Activated CD4-positive, alpha-beta T cell treated with anti-CD3 and anti-CD28 coated beads, Interleukin-2, amount 10 ng/mL, durations not matched to agents 7 days and 5 days (primary cell): ENCODE measurements at regions not wholly inside any gene's neighbourhood (a gene's known extent, or its start where the extent isn't known, plus 50 kb on each side); places are given as distances from the start of the nearest gene placed in this dataset.
"Not testable (repeated sequence)": the region's sequence is repeated elsewhere in the genome, so short reads cannot be mapped to it uniquely, and the experiment has no call there.

ENCODE experiments used
- CTCF ChIA-PET: fragments of 350-600 bp; sonication (Branson Sonifier 250); formaldehyde crosslinking; loops from one replicate; lab custom pipeline; 2021; ENCODE audit warnings: antibody characterized with exemption; lab: Charles Lee
- POLR2A ChIA-PET: fragments of 350-600 bp; sonication (Branson Sonifier 250); formaldehyde crosslinking; loops from one replicate; lab custom pipeline; 2021; ENCODE audit warnings: antibody characterized with exemption; lab: Charles Lee
- DNase-seq: peaks from one replicate; pipeline ENCODE4 v3.0.0-alpha.2; 2020
- H3K27ac Mint-ChIP-seq: one replicate; pipeline ENCODE4 v1.8.0; 2021; ENCODE audit warnings: mild to moderate bottlenecking, moderate library complexity, mixed read lengths
- H3K27me3 Mint-ChIP-seq: one replicate; pipeline ENCODE4 v1.8.0; 2021; ENCODE audit warnings: mixed read lengths
- H3K36me3 Mint-ChIP-seq: one replicate; pipeline ENCODE4 v1.8.0; 2021; ENCODE audit warnings: low read depth, mixed read lengths
- H3K4me1 Mint-ChIP-seq: one replicate; pipeline ENCODE4 v1.8.0; 2021; ENCODE audit warnings: mixed read lengths
- H3K4me3 Mint-ChIP-seq: one replicate; pipeline ENCODE4 v1.8.0; 2021; ENCODE audit warnings: mild to moderate bottlenecking, moderate library complexity, mixed read lengths
- H3K9me3 Mint-ChIP-seq: one replicate; pipeline ENCODE4 v1.8.0; 2021; ENCODE audit warnings: mixed read lengths

DNA sequence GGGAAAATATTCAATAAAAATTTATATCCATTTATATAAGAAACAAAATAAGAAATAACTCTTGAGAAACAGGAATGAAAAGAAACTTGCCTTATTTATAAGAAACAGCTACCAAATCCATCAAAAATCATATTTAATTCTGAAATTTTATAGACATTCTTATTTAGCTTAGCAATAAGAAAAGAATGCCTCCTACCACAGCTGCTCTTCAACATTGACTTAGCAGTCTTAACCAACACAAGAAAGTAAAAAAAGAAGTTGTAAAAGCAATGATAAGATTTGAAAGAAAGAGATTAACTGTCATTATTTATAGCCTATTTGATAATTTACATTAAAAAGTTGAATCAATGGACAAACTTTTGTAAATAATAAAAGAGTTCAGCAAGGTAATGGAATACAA lies 212.8 kb downstream of the ZNF365 start:
- Mint-ChIP-seq H3K27ac (no peak overlapping the region), H3K36me3 (no peaks in the 10 kb centered on the region), H3K9me3 (no peaks in the 10 kb centered on the region), H3K27me3 (peaks cover 24% of the 10 kb centered on the region), H3K4me3 (no peak overlapping the region), H3K4me1 (no peaks in the 10 kb centered on the region)
- POLR2A ChIA-PET, result no interaction called here
- CTCF ChIA-PET, result interaction anchor here (1.7 kb wide), 1 partner anchor 23 kb away, joined by 3 read pairs; no protein-coding TSS in a partner anchor
- no peak for DNase-seq

DNA sequence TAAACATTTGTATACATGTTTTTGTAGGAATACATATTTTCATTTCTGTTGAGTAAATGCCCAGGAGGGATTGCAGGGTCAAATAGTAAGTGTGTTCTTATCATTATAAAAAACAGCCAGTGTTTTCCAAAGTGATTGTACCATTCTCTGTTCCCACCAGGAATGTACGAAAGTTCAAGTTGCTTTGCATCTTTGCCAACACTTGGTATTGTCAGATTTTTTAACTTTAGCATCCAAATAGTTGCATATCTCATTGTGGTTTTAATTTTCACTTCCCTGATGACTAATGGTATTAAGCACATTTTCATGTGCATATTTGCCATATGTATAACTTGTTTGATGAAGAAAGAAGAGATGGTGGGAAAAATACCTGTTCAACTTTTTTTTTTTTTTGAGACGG lies 213.9 kb downstream of the ZNF365 start:
- H3K36me3 Mint-ChIP-seq, result no peaks in the 10 kb centered on the region
- H3K27ac Mint-ChIP-seq, result no peak overlapping the region
- CTCF ChIA-PET, result no interaction called here
- DNase-seq, result no peak
- no peaks in the 10 kb centered on the region for H3K9me3 Mint-ChIP-seq
- POLR2A ChIA-PET, result no interaction called here
- H3K27me3 Mint-ChIP-seq, result peaks cover 24% of the 10 kb centered on the region
- no peak overlapping the region for H3K4me3 Mint-ChIP-seq
- no peaks in the 10 kb centered on the region for H3K4me1 Mint-ChIP-seq

DNA sequence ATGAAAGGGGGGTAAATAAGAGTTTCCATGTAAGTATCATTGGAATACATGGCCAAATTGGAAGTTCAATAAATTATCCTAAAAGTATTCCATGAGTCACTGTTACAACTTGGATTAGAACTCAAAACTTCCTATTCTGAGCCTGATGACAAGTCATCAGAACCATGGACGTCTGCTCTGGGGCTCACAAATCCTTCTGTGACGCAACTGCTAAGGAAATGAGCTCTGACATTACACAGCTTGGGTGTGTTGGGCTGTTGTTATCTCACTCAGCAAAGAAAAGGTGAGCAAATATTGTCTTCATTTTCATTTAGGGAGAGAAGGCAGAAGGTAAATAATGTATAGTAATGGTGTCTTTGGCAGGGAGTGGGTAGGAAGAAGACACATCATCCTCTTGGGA lies 214.8 kb upstream of the ADO start:
- no peak for DNase-seq
- ChIA-PET POLR2A (no interaction called here), CTCF (interaction anchor here (0.6 kb wide), 1 partner anchor 31 kb away, joined by 4 read pairs; no protein-coding TSS in a partner anchor)
- H3K27me3 Mint-ChIP-seq, result peaks cover 24% of the 10 kb centered on the region
- no peaks in the 10 kb centered on the region for H3K4me1 Mint-ChIP-seq
- no peaks in the 10 kb centered on the region for H3K36me3 Mint-ChIP-seq
- no peaks in the 10 kb centered on the region for H3K9me3 Mint-ChIP-seq
- no peak overlapping the region for H3K4me3 Mint-ChIP-seq
- H3K27ac Mint-ChIP-seq, result no peak overlapping the region

DNA sequence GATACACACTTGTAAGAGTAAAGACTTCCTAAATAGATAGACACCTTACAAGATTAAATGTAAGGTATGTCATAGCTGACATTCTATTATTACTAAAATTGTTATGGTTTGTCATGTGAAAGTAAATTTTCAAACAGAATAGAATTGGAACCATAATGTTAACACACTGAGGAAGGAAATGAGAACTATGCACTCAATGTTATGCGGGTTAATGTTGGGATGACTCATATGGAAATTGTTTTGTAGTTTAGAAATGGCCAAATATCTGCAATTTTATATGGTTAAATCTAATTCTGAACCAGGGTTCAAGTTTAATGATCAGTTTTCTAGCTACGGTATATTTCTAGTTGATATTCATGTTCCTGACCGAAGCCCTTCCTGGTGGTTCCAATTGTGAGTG lies 214.2 kb upstream of the ADO start:
- Mint-ChIP-seq H3K36me3 (no peaks in the 10 kb centered on the region), H3K27me3 (peaks cover 21% of the 10 kb centered on the region), H3K4me1 (no peaks in the 10 kb centered on the region), H3K27ac (no peak overlapping the region), H3K9me3 (no peaks in the 10 kb centered on the region), H3K4me3 (no peak overlapping the region)
- POLR2A ChIA-PET, result no interaction called here
- CTCF ChIA-PET, result interaction anchor here (1.1 kb wide), 1 partner anchor 16 kb away, joined by 3 read pairs; no protein-coding TSS in a partner anchor
- DNase-seq, result no peak

DNA sequence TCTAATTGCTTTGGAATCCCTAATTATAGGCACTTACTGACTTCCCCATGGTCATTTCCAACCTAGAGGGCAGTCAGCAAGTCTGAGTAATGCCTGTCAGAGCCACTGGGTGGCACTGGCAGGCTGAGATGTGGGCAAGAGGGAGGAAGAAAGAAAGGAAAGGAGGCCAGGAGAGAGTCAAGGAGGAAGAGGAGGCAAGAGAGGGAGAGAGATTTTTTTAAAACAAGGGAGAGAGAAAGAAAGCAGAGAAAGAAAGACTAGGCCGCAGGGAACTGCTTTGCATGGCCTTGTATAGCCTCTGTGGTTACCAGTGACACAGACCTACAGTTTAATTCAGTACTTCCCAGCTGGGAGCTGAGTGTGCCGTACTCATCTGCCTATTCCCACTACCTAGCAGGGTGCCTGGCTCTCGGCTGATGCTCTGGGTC lies 210.4 kb upstream of the ADO start:
- ChIA-PET CTCF (interaction anchor here (0.9 to 2.3 kb wide), 7 partner anchors 17 to 564 kb away, joined by 3 to 7 read pairs (median 4); no protein-coding TSS in a partner anchor), POLR2A (no interaction called here)
- H3K27ac Mint-ChIP-seq, result no peak overlapping the region
- no peaks in the 10 kb centered on the region for H3K36me3 Mint-ChIP-seq
- H3K4me3 Mint-ChIP-seq, result no peak overlapping the region
- peaks cover 19% of the 10 kb centered on the region for H3K27me3 Mint-ChIP-seq
- DNase-seq, result peak; percentile 53
- no peaks in the 10 kb centered on the region for H3K9me3 Mint-ChIP-seq
- no peaks in the 10 kb centered on the region for H3K4me1 Mint-ChIP-seq

DNA sequence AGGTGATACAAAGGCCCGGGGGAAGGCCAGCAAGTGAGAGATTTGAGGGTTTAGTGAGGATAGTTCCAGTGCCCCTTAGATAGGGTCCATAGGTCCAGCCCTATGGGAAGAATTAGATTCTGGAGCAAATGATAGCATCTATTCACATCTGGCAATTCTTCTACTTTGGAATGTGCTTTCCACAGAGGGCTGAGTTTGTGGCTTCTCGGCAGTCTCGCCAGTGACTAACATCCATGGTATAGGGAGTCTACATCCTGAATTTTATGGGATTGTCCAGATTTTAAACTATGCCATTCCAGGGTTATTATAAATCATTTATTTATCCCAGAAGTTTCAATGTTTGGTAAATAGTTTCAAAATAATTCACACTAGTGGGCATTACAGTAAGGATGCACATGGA lies 207.3 kb upstream of the ADO start:
- DNase-seq, result no peak
- no peaks in the 10 kb centered on the region for H3K9me3 Mint-ChIP-seq
- H3K27me3 Mint-ChIP-seq, result peaks cover 23% of the 10 kb centered on the region
- H3K36me3 Mint-ChIP-seq, result no peaks in the 10 kb centered on the region
- ChIA-PET POLR2A (no interaction called here), CTCF (interaction anchor here (0.8 kb wide), 1 partner anchor 63 kb away, joined by 3 read pairs; no protein-coding TSS in a partner anchor)
- H3K4me1 Mint-ChIP-seq, result no peaks in the 10 kb centered on the region
- H3K27ac Mint-ChIP-seq, result no peak overlapping the region
- no peak overlapping the region for H3K4me3 Mint-ChIP-seq

DNA sequence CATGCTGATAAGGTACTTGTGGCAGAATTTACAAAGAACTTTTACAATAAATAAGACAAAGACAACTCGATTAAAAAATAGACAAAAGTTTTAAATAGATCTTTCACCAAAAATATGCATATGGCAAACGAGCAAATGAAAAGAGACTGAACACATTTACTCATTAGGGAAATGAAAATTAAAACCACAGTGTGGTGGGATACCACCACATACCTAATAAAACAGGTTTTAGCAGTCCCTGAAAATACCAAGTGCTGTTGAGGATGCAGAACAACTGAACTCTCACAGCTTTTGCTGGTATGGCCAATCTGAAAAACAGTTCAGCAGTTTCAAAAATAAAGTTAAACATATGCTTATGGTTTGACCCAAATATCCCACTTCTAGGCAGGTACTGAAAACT lies 205.4 kb upstream of the ADO start:
- Mint-ChIP-seq H3K4me3 (no peak overlapping the region), H3K4me1 (no peaks in the 10 kb centered on the region), H3K27me3 (peaks cover 23% of the 10 kb centered on the region), H3K27ac (no peak overlapping the region), H3K36me3 (no peaks in the 10 kb centered on the region), H3K9me3 (no peaks in the 10 kb centered on the region)
- DNase-seq, result no peak
- POLR2A ChIA-PET, result no interaction called here
- CTCF ChIA-PET, result no interaction called here

DNA sequence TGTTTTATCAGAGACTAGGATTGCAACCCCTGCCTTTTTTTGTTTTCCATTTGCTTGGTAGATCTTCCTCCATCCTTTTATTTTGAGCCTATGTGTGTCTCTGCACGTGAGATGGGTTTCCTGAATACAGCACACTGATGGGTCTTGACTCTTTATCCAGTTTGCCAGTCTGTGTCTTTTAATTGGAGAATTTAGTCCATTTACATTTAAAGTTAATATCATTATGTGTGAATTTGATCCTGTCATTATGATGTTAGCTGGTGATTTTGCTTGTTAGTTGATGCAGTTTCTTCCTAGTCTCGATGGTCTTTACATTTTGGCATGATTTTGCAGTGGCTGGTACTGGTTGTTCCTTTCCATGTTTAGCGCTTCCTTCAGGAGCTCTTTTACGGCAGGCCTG lies 198.0 kb upstream of the ADO start:
- H3K4me3 Mint-ChIP-seq, H3K4me1 Mint-ChIP-seq, POLR2A ChIA-PET, DNase-seq, H3K9me3 Mint-ChIP-seq, H3K27me3 Mint-ChIP-seq, H3K27ac Mint-ChIP-seq, CTCF ChIA-PET, H3K36me3 Mint-ChIP-seq: not testable (repeated sequence)

DNA sequence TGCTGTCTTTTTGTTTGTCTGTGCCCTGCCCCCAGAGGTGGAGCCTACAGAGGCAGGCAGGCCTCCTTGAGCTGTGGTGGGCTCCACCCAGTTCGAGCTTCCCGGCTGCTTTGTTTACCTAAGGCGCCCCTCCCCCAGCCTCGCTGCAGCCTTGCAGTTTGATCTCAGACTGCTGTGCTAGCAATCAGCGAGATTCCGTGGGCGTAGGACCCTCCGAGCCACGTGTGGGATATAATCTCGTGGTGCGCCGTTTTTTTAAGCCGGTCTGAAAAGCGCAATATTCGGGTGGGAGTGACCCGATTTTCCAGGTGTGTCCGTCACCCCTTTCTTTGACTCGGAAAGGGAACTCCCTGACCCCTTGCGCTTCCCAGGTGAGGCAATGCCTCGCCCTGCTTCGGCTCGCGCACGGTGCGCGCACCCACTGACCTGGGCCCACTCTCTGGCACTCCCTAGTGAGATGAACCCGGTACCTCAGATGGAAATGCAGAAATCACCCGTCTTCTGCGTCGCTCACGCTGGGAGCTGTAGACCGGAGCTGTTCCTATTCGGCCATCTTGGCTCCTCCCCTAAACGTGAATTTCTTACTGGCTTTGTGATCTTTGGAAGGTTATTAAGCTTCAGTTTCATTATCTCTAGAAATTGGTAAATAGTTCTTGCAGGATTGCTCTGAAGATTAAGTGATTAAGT lies 196.2 kb upstream of the ADO start:
- H3K27ac Mint-ChIP-seq, DNase-seq, H3K4me1 Mint-ChIP-seq, H3K4me3 Mint-ChIP-seq, POLR2A ChIA-PET, H3K9me3 Mint-ChIP-seq, H3K27me3 Mint-ChIP-seq, H3K36me3 Mint-ChIP-seq: not testable (repeated sequence)
- CTCF ChIA-PET, result interaction anchor here (0.6 to 6.3 kb wide), 2 partner anchors 176 to 209 kb away, joined by 4 to 79 read pairs; partner anchors contain the start of gene EGR2

DNA sequence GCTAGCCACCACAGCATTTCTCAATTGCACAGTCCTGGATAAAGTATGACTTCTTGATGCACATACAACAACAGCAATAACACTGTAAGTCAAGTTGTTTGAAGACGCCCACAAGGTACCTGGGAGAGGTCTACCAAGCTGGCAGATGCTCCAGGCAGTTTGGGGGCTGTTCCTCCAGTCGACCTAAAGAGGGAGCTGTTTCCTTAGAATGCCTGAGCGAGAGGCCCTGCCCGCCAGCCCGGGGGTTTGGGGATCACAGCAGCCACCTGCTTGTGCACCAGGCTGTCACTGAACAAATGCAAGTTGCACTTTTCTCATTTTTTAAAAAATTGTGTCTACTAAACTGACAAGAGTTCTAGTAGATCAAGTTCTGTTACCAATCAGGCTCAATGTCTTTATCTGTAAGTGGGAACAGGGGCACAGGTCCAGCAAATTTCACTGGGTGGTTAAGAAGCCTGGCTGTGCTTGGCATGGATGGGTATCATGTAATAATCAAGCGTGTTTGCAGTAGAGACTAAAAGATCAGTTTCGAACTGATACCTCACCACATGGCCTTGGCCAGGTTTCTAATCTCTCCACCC lies 193.8 kb upstream of the ADO start:
- ChIA-PET CTCF (interaction anchor here (0.5 to 6.3 kb wide), 24 partner anchors 11 to 1109 kb away, joined by 3 to 79 read pairs (median 3); partner anchors contain the start of genes ADO and EGR2), POLR2A (no interaction called here)
- no peak overlapping the region for H3K4me3 Mint-ChIP-seq
- no peaks in the 10 kb centered on the region for H3K9me3 Mint-ChIP-seq
- peaks cover 9% of the 10 kb centered on the region for H3K27me3 Mint-ChIP-seq
- H3K27ac Mint-ChIP-seq, result no peak overlapping the region
- H3K4me1 Mint-ChIP-seq, result peaks cover 14% of the 10 kb centered on the region
- H3K36me3 Mint-ChIP-seq, result no peaks in the 10 kb centered on the region
- peak; percentile 74 for DNase-seq

DNA sequence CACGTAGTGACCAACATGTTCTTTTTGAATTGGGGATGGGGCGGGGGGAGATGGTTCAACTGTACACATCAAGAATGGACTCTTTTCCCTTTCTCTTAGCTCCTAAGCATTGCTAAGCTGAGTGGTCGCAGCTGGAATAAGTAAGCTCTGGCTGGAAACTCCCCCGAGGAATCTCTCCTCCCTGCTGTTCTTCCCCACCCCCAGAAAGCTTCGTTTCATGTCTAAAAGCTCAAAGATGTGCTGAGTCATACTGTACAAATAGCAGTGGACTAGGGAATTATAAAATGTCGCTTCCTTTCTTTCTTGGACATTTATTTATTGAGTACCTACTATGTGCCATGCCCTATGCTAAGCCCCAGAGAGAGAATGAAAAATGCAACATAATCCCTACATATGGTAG lies 191.1 kb upstream of the ADO start:
- H3K4me1 Mint-ChIP-seq, result peaks cover 14% of the 10 kb centered on the region
- H3K27me3 Mint-ChIP-seq, result peaks cover 9% of the 10 kb centered on the region
- POLR2A ChIA-PET, result no interaction called here
- H3K9me3 Mint-ChIP-seq, result no peaks in the 10 kb centered on the region
- H3K36me3 Mint-ChIP-seq, result no peaks in the 10 kb centered on the region
- H3K27ac Mint-ChIP-seq, result no peak overlapping the region
- no peak overlapping the region for H3K4me3 Mint-ChIP-seq
- CTCF ChIA-PET, result interaction anchor here (6.3 kb wide), 1 partner anchor 204 kb away, joined by 79 read pairs; the partner anchor contains the start of gene EGR2
- no peak for DNase-seq

DNA sequence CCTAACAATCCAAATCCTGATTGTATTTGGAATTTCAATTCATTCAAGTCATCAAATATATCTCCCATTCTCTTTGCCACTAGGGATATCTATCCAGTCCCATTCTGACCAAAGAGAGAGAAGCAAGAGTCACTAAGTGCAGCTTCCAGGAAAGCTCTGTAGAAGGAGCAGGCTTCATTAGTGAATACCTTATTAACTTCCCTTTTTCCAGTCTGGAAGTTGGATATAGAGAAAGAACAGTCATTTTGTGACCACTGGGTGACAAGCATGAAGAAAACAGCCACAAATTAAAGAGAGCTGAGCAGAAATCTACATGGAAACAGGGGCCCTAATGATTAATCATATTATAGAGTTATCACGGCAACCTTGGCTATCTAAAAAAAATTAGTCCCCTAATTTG lies 190.7 kb upstream of the ADO start:
- Mint-ChIP-seq H3K36me3 (no peaks in the 10 kb centered on the region), H3K4me3 (no peak overlapping the region), H3K4me1 (peaks cover 14% of the 10 kb centered on the region), H3K9me3 (no peaks in the 10 kb centered on the region), H3K27me3 (peaks cover 6% of the 10 kb centered on the region), H3K27ac (no peak overlapping the region)
- CTCF ChIA-PET, result interaction anchor here (2.5 to 6.3 kb wide), 2 partner anchors 204 to 205 kb away, joined by 12 to 79 read pairs; partner anchors contain the start of gene EGR2
- POLR2A ChIA-PET, result no interaction called here
- no peak for DNase-seq
